MCF 10A (cell line): ENCODE measurements at regions not wholly inside any gene's neighbourhood (a gene's known extent, or its start where the extent isn't known, plus 50 kb on each side); places are given as distances from the start of the nearest gene placed in this dataset.
"Not testable (repeated sequence)": the region's sequence is repeated elsewhere in the genome, so short reads cannot be mapped to it uniquely, and the experiment has no call there.

Source experiments
- BruUV-seq: library from RNA; stranded (reverse); fragments of 400-500 nt; replicated peaks from 2 replicates; lab custom pipeline; 2021; lab: Mats Ljungman, UMichigan
- CTCF ChIA-PET: fragments of 300-600 bp; sonication (Branson Sonifier 250); formaldehyde crosslinking; extraction: SDS; loops from one replicate; lab custom pipeline; 2021; ENCODE audit warnings: antibody characterized with exemption, inconsistent platforms; lab: Yijun Ruan, JAX
- POLR2A ChIA-PET: fragments of 300-600, 350-650 bp; sonication (Branson Sonifier 250); formaldehyde crosslinking; extraction: SDS; loops from one replicate; lab custom pipeline; 2020; ENCODE audit warnings: antibody characterized with exemption, inconsistent platforms; lab: Yijun Ruan, JAX
- DNase-seq: peaks from one replicate; pipeline ENCODE4 v3.0.0-alpha.2; 2018; ENCODE audit not compliant: unreplicated experiment
- H3K27ac Mint-ChIP-seq: one replicate; pipeline ENCODE4 v1.8.0; 2022; ENCODE audit warnings: mild to moderate bottlenecking, low read depth, mixed read lengths; ENCODE audit not compliant: unreplicated experiment
- H3K27me3 Mint-ChIP-seq: one replicate; pipeline ENCODE4 v1.8.0; 2022; ENCODE audit warnings: mixed read lengths; ENCODE audit not compliant: insufficient read depth, unreplicated experiment
- H3K36me3 Mint-ChIP-seq: one replicate; pipeline ENCODE4 v1.8.0; 2022; ENCODE audit warnings: mild to moderate bottlenecking, moderate library complexity, mixed read lengths; ENCODE audit not compliant: insufficient read depth, unreplicated experiment
- H3K4me1 Mint-ChIP-seq: one replicate; pipeline ENCODE4 v1.8.0; 2022; ENCODE audit warnings: mixed read lengths; ENCODE audit not compliant: insufficient read depth, unreplicated experiment
- H3K4me3 Mint-ChIP-seq: one replicate; pipeline ENCODE4 v1.8.0; 2022; ENCODE audit warnings: mild to moderate bottlenecking, moderate library complexity, mixed read lengths; ENCODE audit not compliant: unreplicated experiment
- H3K9me3 Mint-ChIP-seq: one replicate; pipeline ENCODE4 v1.8.0; 2022; ENCODE audit warnings: mixed read lengths; ENCODE audit not compliant: unreplicated experiment
- intact Hi-C: fragments of 100-400 bp; cut with micrococcal nuclease; formaldehyde crosslinking; loops from 2 replicates; pipeline ENCODE4 v1.14.1; 2022
- TF ChIP-seq, protein P1 (sequence below): fragments of 200-600 bp; IDR thresholded peaks from one replicate; pipeline ENCODE4 v1.8.0; 2022; ENCODE audit warnings: antibody characterized with exemption, mild to moderate bottlenecking; ENCODE audit not compliant: unreplicated experiment

- no TSS peak for BruUV-seq
- intact Hi-C loops, result no loop called here
- peaks cover 20% of the 10 kb centered on the region for H3K9me3 Mint-ChIP-seq
- H3K27ac Mint-ChIP-seq, result no peak overlapping the region
- ChIA-PET POLR2A (no interaction called here), CTCF (no interaction called here)
- TF ChIP-seq, protein P1, sequence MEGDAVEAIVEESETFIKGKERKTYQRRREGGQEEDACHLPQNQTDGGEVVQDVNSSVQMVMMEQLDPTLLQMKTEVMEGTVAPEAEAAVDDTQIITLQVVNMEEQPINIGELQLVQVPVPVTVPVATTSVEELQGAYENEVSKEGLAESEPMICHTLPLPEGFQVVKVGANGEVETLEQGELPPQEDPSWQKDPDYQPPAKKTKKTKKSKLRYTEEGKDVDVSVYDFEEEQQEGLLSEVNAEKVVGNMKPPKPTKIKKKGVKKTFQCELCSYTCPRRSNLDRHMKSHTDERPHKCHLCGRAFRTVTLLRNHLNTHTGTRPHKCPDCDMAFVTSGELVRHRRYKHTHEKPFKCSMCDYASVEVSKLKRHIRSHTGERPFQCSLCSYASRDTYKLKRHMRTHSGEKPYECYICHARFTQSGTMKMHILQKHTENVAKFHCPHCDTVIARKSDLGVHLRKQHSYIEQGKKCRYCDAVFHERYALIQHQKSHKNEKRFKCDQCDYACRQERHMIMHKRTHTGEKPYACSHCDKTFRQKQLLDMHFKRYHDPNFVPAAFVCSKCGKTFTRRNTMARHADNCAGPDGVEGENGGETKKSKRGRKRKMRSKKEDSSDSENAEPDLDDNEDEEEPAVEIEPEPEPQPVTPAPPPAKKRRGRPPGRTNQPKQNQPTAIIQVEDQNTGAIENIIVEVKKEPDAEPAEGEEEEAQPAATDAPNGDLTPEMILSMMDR, result no peak
- DNase-seq, result no peak
- no peaks in the 10 kb centered on the region for H3K36me3 Mint-ChIP-seq
- no peak overlapping the region for H3K4me3 Mint-ChIP-seq
- H3K4me1 Mint-ChIP-seq, result no peaks in the 10 kb centered on the region
- no peaks in the 10 kb centered on the region for H3K27me3 Mint-ChIP-seq
Measured at GRCh38 chr4:28075401-28075956, 1214.8 kb downstream of the STIM2 start.

DNA sequence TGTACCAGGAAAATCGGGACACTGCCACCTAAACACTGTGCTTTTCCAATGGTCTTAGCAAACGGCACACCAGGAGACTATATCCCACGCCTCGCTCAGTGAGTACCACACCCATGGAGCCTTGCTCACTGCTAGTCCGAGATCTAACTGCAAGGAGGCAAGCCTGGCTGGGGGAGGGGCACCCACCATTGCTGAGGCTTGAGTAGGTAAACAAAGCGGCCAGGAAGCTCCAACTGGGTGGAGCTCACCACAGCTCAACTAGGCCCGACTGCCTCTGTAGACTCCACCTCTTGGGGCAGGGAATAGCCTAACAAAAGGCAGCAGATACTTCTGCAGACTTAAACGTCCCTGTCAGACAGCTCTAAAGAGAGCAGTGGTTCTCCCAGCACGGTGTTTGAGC lies 1216.6 kb downstream of the STIM2 start:
- not testable (repeated sequence) for BruUV-seq

DNA sequence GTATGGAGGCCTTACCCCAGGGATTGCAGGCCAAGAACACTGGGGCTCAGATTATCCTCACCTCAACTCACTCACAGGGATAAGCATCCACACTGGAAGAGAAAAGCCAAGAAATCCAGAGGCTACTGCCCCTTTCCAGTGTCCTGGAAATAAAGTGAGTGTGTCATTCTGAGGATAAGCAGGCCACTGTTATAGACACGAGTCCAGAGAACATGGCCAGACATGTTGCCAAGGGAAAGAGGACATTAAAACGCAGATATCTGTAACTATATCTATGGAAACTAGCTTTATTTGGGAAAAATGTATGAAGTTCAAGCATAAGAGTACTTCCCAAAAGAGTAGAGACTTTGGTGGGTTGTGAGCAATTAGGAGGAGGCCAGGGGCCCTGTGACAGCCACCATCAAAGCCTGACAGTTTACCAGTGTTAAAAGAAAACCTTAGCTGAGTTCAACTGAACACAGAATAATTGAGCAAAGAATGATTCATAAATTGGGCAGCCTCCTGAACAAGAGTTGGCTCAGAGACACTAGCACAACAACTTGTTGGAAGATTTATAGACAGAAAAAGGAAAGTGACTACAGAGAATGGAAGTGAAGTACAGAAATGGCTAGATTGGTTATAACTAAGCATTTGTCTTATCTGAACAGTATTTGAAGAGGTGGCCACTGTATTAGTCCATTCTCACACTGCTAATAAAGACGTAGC lies 1222.2 kb downstream of the STIM2 start:
- no peak overlapping the region for H3K4me3 Mint-ChIP-seq
- intact Hi-C loops, result no loop called here
- peaks cover 8% of the 10 kb centered on the region for H3K4me1 Mint-ChIP-seq
- no peak for DNase-seq
- no peaks in the 10 kb centered on the region for H3K36me3 Mint-ChIP-seq
- no TSS peak for BruUV-seq
- H3K27ac Mint-ChIP-seq, result peak overlapping the region; percentile 57
- ChIA-PET CTCF (interaction anchor here (0.9 kb wide), 1 partner anchor 399 kb away, joined by 3 read pairs; no protein-coding TSS in a partner anchor), POLR2A (interaction anchor here (0.6 kb wide), 1 partner anchor 22 kb away, joined by 3 read pairs; no protein-coding TSS in a partner anchor)
- H3K9me3 Mint-ChIP-seq, result peaks cover 21% of the 10 kb centered on the region
- TF ChIP-seq, protein P1, result no peak
- H3K27me3 Mint-ChIP-seq, result no peaks in the 10 kb centered on the region

More for the DNA sequence above, 1216.6 kb downstream of the STIM2 start:
- DNase-seq, H3K27ac Mint-ChIP-seq, POLR2A ChIA-PET, H3K4me1 Mint-ChIP-seq, H3K4me3 Mint-ChIP-seq, H3K36me3 Mint-ChIP-seq, H3K27me3 Mint-ChIP-seq, intact Hi-C loops: not testable (repeated sequence)
- H3K9me3 Mint-ChIP-seq, result peaks cover 12% of the 10 kb centered on the region
- CTCF ChIA-PET, result interaction anchor here (0.6 to 0.7 kb wide), 2 partner anchors 734 to 901 kb away, joined by 3 read pairs; no protein-coding TSS in a partner anchor

DNA sequence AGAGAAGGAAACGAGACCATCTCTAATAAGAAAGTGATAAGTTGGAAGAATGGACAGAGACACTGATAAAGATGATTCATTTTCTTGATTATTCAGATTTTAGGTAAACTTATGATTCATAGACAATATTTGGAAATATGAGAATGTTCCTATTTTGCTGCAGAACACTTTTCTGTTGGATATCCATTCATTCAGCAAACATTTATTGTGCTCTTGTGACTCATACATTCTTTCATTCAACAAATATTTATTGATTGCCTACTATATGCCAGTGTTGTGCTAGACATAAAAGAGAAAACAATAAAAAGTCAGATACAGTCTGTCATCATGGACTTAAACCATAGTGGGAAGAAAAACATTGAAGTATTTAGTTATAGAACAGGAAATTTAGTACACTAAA lies 1232.0 kb downstream of the STIM2 start:
- H3K27me3 Mint-ChIP-seq, result no peaks in the 10 kb centered on the region
- CTCF ChIA-PET, result no interaction called here
- no peak overlapping the region for H3K4me3 Mint-ChIP-seq
- no peaks in the 10 kb centered on the region for H3K9me3 Mint-ChIP-seq
- H3K27ac Mint-ChIP-seq, result no peak overlapping the region
- no TSS peak for BruUV-seq
- TF ChIP-seq, protein P1, result no peak
- intact Hi-C loops, result no loop called here
- H3K4me1 Mint-ChIP-seq, result peaks cover 5% of the 10 kb centered on the region
- POLR2A ChIA-PET, result no interaction called here
- H3K36me3 Mint-ChIP-seq, result no peaks in the 10 kb centered on the region
- no peak for DNase-seq
